Ectodermal cell (in vitro differentiated cells): ENCODE measurements at regions not wholly inside any gene's neighbourhood (a gene's known extent, or its start where the extent isn't known, plus 50 kb on each side); places are given as distances from the start of the nearest gene placed in this dataset.

ENCODE experiments used
- H3K27ac ChIP-seq: 2 replicates; pipeline ENCODE4 v1.7.0; 2013; ENCODE audit warnings: mild to moderate bottlenecking, low read depth, low read length; ENCODE audit not compliant: insufficient read depth, poor library complexity, severe bottlenecking
- H3K27me3 ChIP-seq: 2 replicates; pipeline ENCODE4 v1.7.0; 2013; ENCODE audit warnings: mild to moderate bottlenecking, low read length; ENCODE audit not compliant: insufficient read depth, control insufficient read depth, poor library complexity, severe bottlenecking
- H3K36me3 ChIP-seq: one replicate; pipeline ENCODE4 v1.7.0; 2013; ENCODE audit warnings: low read length; ENCODE audit not compliant: control insufficient read depth, insufficient read depth
- H3K4me1 ChIP-seq: one replicate; pipeline ENCODE4 v1.7.0; 2013; ENCODE audit warnings: low read length; ENCODE audit not compliant: control insufficient read depth, insufficient read depth
- H3K4me3 ChIP-seq: 2 replicates; pipeline ENCODE4 v1.7.0; 2013; ENCODE audit warnings: low read depth, low read length, control low read depth; ENCODE audit not compliant: insufficient read depth
- H3K9me3 ChIP-seq: 2 replicates; pipeline ENCODE4 v1.7.0; 2013; ENCODE audit warnings: mild to moderate bottlenecking, low read length, moderate library complexity; ENCODE audit not compliant: control insufficient read depth
- WGBS, 2 experiments: methylation state at CpG; one replicate each; pipeline ENCODE4 v1.1.7; 2013; ENCODE audit warnings: missing lambda C conversion rate in 2 of 2; 5-methylcytosine and 5-hydroxymethylcytosine counted together

- H3K4me3 ChIP-seq: no peak overlapping the region
- H3K27ac ChIP-seq: no peak overlapping the region
- WGBS, 2 experiments: 93 to 95% methylated on average over 3 of the region's 3 CpGs
- H3K9me3 ChIP-seq: no peaks in the 10 kb centered on the region
- no peaks in the 10 kb centered on the region for H3K27me3 ChIP-seq
- no peaks in the 10 kb centered on the region for H3K36me3 ChIP-seq
- no peaks in the 10 kb centered on the region for H3K4me1 ChIP-seq
Observed at GRCh38 chr17:65381152-65381551, 180.3 kb downstream of the AXIN2 start.

GRCh38 chr17:65374966-65375365, 186.5 kb downstream of the AXIN2 start:
- no peak overlapping the region for H3K4me3 ChIP-seq
- no peak overlapping the region for H3K27ac ChIP-seq
- no peaks in the 10 kb centered on the region for H3K4me1 ChIP-seq
- no peaks in the 10 kb centered on the region for H3K27me3 ChIP-seq
- 96% methylated on average over 3 of the region's 3 CpGs for WGBS, 2 experiments
- no peaks in the 10 kb centered on the region for H3K9me3 ChIP-seq
- H3K36me3 ChIP-seq: no peaks in the 10 kb centered on the region

GRCh38 chr17:65371702-65372101, 189.7 kb downstream of the AXIN2 start:
- no peaks in the 10 kb centered on the region for H3K36me3 ChIP-seq
- H3K27me3 ChIP-seq: no peaks in the 10 kb centered on the region
- no peak overlapping the region for H3K4me3 ChIP-seq
- H3K9me3 ChIP-seq: no peaks in the 10 kb centered on the region
- no peaks in the 10 kb centered on the region for H3K4me1 ChIP-seq
- WGBS, 2 experiments: 90 to 92% methylated on average over 2 of the region's 2 CpGs
- no peak overlapping the region for H3K27ac ChIP-seq

GRCh38 chr17:65370669-65371131, 190.7 kb downstream of the AXIN2 start:
- H3K4me3 ChIP-seq: no peak overlapping the region
- H3K27ac ChIP-seq: no peak overlapping the region
- H3K9me3 ChIP-seq: no peaks in the 10 kb centered on the region
- H3K4me1 ChIP-seq: peaks cover 3% of the 10 kb centered on the region
- H3K27me3 ChIP-seq: no peaks in the 10 kb centered on the region
- WGBS, 2 experiments: 86 to 88% methylated on average over 15 of the region's 15 CpGs
- H3K36me3 ChIP-seq: no peaks in the 10 kb centered on the region

- H3K27ac ChIP-seq: no peak overlapping the region
- 90 to 97% methylated on average over 2 to 4 of the region's 4 CpGs for WGBS, 2 experiments
Observed at GRCh38 chr17:65368341-65368740, 193.1 kb downstream of the AXIN2 start.

GRCh38 chr17:65366102-65366844, 195.2 kb downstream of the AXIN2 start:
- H3K9me3 ChIP-seq: no peaks in the 10 kb centered on the region
- H3K4me1 ChIP-seq: peaks cover 6% of the 10 kb centered on the region
- no peak overlapping the region for H3K27ac ChIP-seq
- no peak overlapping the region for H3K4me3 ChIP-seq
- H3K36me3 ChIP-seq: no peaks in the 10 kb centered on the region
- no peaks in the 10 kb centered on the region for H3K27me3 ChIP-seq
- 94 to 95% methylated on average over 14 to 15 of the region's 15 CpGs for WGBS, 2 experiments

More at GRCh38 chr17:65368341-65368740, 193.1 kb downstream of the AXIN2 start:
- H3K36me3 ChIP-seq: no peaks in the 10 kb centered on the region
- H3K4me1 ChIP-seq: peaks cover 3% of the 10 kb centered on the region
- no peak overlapping the region for H3K4me3 ChIP-seq
- no peaks in the 10 kb centered on the region for H3K27me3 ChIP-seq
- H3K9me3 ChIP-seq: no peaks in the 10 kb centered on the region

- no peaks in the 10 kb centered on the region for H3K36me3 ChIP-seq
- no peaks in the 10 kb centered on the region for H3K9me3 ChIP-seq
- no peaks in the 10 kb centered on the region for H3K27me3 ChIP-seq
- H3K4me1 ChIP-seq: peaks cover 8% of the 10 kb centered on the region
- 56 to 67% methylated on average over 11 of the region's 11 CpGs for WGBS, 2 experiments
- no peak overlapping the region for H3K4me3 ChIP-seq
- peak overlapping the region; percentile 76 for H3K27ac ChIP-seq
Observed at GRCh38 chr17:65365169-65365568, 196.3 kb downstream of the AXIN2 start.

- 64 to 70% methylated on average over 7 of the region's 7 CpGs for WGBS, 2 experiments
- Histone ChIP-seq H3K27ac (peak overlapping the region; percentile 76), H3K27me3 (no peaks in the 10 kb centered on the region)
Observed at GRCh38 chr17:65364438-65364837, 197.0 kb downstream of the AXIN2 start.

GRCh38 chr17:65362826-65363225, 198.6 kb downstream of the AXIN2 start:
- no peaks in the 10 kb centered on the region for H3K9me3 ChIP-seq
- no peaks in the 10 kb centered on the region for H3K27me3 ChIP-seq
- H3K4me3 ChIP-seq: no peak overlapping the region
- H3K4me1 ChIP-seq: peaks cover 8% of the 10 kb centered on the region
- 79 to 86% methylated on average over 2 of the region's 2 CpGs for WGBS, 2 experiments
- H3K27ac ChIP-seq: no peak overlapping the region
- no peaks in the 10 kb centered on the region for H3K36me3 ChIP-seq

More at GRCh38 chr17:65364438-65364837, 197.0 kb downstream of the AXIN2 start:
- H3K36me3 ChIP-seq: no peaks in the 10 kb centered on the region
- peaks cover 8% of the 10 kb centered on the region for H3K4me1 ChIP-seq
- no peaks in the 10 kb centered on the region for H3K9me3 ChIP-seq
- H3K4me3 ChIP-seq: no peak overlapping the region

- H3K36me3 ChIP-seq: no peaks in the 10 kb centered on the region
- H3K4me3 ChIP-seq: no peak overlapping the region
- H3K4me1 ChIP-seq: peaks cover 5% of the 10 kb centered on the region
- no peaks in the 10 kb centered on the region for H3K27me3 ChIP-seq
- H3K9me3 ChIP-seq: no peaks in the 10 kb centered on the region
- WGBS, 2 experiments: 84 to 87% methylated on average over 14 of the region's 14 CpGs
- H3K27ac ChIP-seq: no peak overlapping the region
Observed at GRCh38 chr17:65360961-65361552, 200.4 kb downstream of the AXIN2 start.
